Stimulated activated effector memory CD8-positive, alpha-beta T cell treated with anti-CD3 and anti-CD28 coated beads, Interleukin-12 subunit alpha, Interleukin-12 subunit beta, amount 100 ng/mL, for 72 hours (primary cell): ENCODE measurements at regions not wholly inside any gene's neighbourhood (a gene's known extent, or its start where the extent isn't known, plus 50 kb on each side); places are given as distances from the start of the nearest gene placed in this dataset.
"Not testable (repeated sequence)": the region's sequence is repeated elsewhere in the genome, so short reads cannot be mapped to it uniquely, and the experiment has no call there.

ENCODE experiments used
- ATAC-seq: fragments of 150-1000 bp; cut with Tn5 transposase; 2 replicates; pipeline ENCODE4 v1.10.0; 2021
- DNase-seq, 2 donors: peaks; one replicate each; pipeline ENCODE4 v3.0.0; 2021 to 2022; ENCODE audit warnings: low spot score in 2 of 2
- H3K27ac Mint-ChIP-seq: one replicate; pipeline ENCODE4 v1.8.0; 2022; ENCODE audit warnings: mild to moderate bottlenecking, mixed read lengths
- H3K36me3 Mint-ChIP-seq: one replicate; pipeline ENCODE4 v1.8.0; 2022; ENCODE audit warnings: mild to moderate bottlenecking, mixed read lengths
- H3K4me1 Mint-ChIP-seq: one replicate; pipeline ENCODE4 v1.8.0; 2022; ENCODE audit warnings: mixed read lengths
- H3K4me3 Mint-ChIP-seq: one replicate; pipeline ENCODE4 v1.8.0; 2022; ENCODE audit warnings: mild to moderate bottlenecking, mixed read lengths
- H3K9me3 Mint-ChIP-seq: one replicate; pipeline ENCODE4 v1.8.0; 2022; ENCODE audit warnings: mixed read lengths

- DNase-seq (no peak), ATAC-seq (no peak)
- Mint-ChIP-seq H3K27ac (no peak overlapping the region), H3K36me3 (no peaks in the 10 kb centered on the region), H3K9me3 (no peaks in the 10 kb centered on the region), H3K4me3 (no peak overlapping the region), H3K4me1 (no peaks in the 10 kb centered on the region)
Observed at GRCh38 chr2:39570614-39571013, 95.1 kb upstream of the TMEM178A start.

DNA sequence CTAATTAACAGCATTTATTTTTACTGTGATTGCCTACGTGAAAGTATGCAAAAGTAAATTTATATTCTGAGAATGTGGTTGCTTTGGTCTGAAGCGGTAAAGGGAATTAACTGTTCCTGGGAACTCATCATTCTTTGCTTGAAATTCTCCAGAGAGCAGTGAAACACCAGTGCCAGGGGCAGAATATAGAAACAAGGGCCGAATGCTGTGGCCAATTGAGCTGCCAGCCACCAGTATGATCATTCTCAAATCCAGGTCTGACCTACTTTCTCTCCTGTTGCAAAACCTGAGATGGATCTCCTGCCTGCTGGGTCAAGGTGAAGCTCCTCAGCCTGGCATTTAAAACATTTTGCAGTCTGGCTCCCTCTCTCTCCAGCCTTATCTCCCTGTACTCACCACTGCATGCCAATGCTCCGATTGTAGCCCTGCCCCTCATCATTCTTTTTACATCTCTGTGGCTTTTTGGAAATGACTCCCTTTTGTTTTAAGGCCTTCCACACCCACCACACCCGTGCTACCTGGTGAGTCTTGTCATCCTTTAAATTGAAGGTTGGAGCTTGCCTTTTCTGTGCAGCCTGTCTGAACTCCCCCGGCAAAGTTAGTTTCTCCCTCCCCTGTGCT, 94.5 kb upstream of the TMEM178A start:
- no peak for ATAC-seq
- no peak overlapping the region for H3K4me3 Mint-ChIP-seq
- no peak overlapping the region for H3K27ac Mint-ChIP-seq
- H3K9me3 Mint-ChIP-seq: no peaks in the 10 kb centered on the region
- H3K4me1 Mint-ChIP-seq: no peaks in the 10 kb centered on the region
- H3K36me3 Mint-ChIP-seq: no peaks in the 10 kb centered on the region
- DNase-seq: no peak

DNA sequence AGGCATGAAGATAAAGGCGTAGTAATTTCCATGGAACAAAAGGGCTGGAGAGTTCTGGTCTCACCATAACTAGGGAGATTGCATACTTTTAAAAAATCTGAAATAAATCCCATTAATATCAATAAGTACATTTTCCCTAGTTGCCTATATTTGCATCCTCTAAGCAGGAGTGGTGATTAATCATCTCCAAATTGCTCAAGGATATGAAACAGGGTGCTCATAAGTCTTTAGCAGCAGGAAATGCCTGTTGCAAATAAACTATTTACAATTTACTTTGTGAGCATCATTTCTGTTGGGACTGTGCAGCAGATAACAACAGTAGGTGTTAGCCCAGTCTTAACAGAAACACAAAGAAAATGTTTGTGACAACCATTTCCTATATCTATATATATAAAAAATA, 92.4 kb upstream of the TMEM178A start:
- Mint-ChIP-seq H3K27ac (no peak overlapping the region), H3K36me3 (no peaks in the 10 kb centered on the region), H3K9me3 (no peaks in the 10 kb centered on the region), H3K4me3 (no peak overlapping the region), H3K4me1 (no peaks in the 10 kb centered on the region)
- DNase-seq (no peak), ATAC-seq (no peak)

- H3K27ac Mint-ChIP-seq: no peak overlapping the region
- H3K9me3 Mint-ChIP-seq: peaks cover 5% of the 10 kb centered on the region
- H3K4me1 Mint-ChIP-seq: no peaks in the 10 kb centered on the region
- ATAC-seq (no peak), DNase-seq (no peak)
- H3K4me3 Mint-ChIP-seq: no peak overlapping the region
- no peaks in the 10 kb centered on the region for H3K36me3 Mint-ChIP-seq
Observed at GRCh38 chr2:39581866-39582265, 83.9 kb upstream of the TMEM178A start.

DNA sequence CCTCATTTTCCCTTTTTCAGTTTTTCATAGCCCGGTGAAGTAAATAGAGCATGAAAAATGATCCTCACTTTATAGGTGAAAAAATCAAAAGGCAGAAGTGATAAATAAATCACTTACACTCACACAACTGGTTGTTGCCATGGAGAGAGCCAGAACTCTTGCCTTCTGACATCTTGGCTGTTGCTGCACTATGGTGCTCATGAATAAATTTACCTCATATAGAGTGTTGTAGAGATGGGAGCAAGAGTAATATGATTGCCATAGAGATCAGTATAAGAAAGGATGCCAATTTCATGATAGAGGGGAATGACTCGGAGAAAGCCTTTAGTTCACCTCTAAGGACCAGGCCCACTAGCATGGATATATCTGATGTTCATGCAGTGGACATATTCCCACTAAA, 82.5 kb upstream of the TMEM178A start:
- DNase-seq: no peak
- H3K27ac Mint-ChIP-seq: no peak overlapping the region
- no peaks in the 10 kb centered on the region for H3K36me3 Mint-ChIP-seq
- H3K4me3 Mint-ChIP-seq: no peak overlapping the region
- H3K4me1 Mint-ChIP-seq: no peaks in the 10 kb centered on the region
- ATAC-seq: no peak
- peaks cover 5% of the 10 kb centered on the region for H3K9me3 Mint-ChIP-seq

GRCh38 chr2:39583781-39584180, 81.9 kb upstream of the TMEM178A start:
- H3K4me1 Mint-ChIP-seq: no peaks in the 10 kb centered on the region
- ATAC-seq (no peak), DNase-seq (no peak)
- peaks cover 3% of the 10 kb centered on the region for H3K9me3 Mint-ChIP-seq
- no peaks in the 10 kb centered on the region for H3K36me3 Mint-ChIP-seq
- H3K4me3 Mint-ChIP-seq: no peak overlapping the region
- no peak overlapping the region for H3K27ac Mint-ChIP-seq

GRCh38 chr2:39584283-39584965, 81.3 kb upstream of the TMEM178A start:
- DNase-seq: no peak
- H3K9me3 Mint-ChIP-seq: peaks cover 2% of the 10 kb centered on the region
- no peaks in the 10 kb centered on the region for H3K4me1 Mint-ChIP-seq
- H3K27ac Mint-ChIP-seq: no peak overlapping the region
- ATAC-seq: no peak
- no peaks in the 10 kb centered on the region for H3K36me3 Mint-ChIP-seq
- no peak overlapping the region for H3K4me3 Mint-ChIP-seq

GRCh38 chr2:39585531-39585930, 80.2 kb upstream of the TMEM178A start:
- H3K4me1 Mint-ChIP-seq, H3K36me3 Mint-ChIP-seq, H3K27ac Mint-ChIP-seq, DNase-seq, H3K9me3 Mint-ChIP-seq, ATAC-seq, H3K4me3 Mint-ChIP-seq: not testable (repeated sequence)

DNA sequence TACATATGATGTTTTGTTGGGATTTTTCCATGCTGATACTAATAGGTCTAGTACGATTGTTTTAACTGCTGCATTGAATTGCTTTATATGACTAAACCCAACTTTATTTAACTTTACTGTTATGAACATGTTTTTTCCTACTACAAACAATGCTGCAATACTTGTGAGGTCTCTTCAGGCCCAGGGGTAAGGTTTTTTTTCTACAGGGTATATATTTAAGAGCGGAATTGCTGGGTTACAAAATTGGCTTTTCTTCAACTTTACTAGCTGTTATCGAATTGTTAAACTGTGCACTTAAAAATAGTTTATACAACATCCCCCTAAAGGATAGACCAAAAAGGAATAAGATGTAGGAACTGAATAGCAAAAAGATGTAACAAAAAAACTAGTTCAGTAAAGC, 78.5 kb upstream of the TMEM178A start:
- H3K27ac Mint-ChIP-seq: no peak overlapping the region
- no peak for DNase-seq
- H3K36me3 Mint-ChIP-seq: no peaks in the 10 kb centered on the region
- ATAC-seq: no peak
- no peaks in the 10 kb centered on the region for H3K4me1 Mint-ChIP-seq
- no peaks in the 10 kb centered on the region for H3K9me3 Mint-ChIP-seq
- H3K4me3 Mint-ChIP-seq: no peak overlapping the region

DNA sequence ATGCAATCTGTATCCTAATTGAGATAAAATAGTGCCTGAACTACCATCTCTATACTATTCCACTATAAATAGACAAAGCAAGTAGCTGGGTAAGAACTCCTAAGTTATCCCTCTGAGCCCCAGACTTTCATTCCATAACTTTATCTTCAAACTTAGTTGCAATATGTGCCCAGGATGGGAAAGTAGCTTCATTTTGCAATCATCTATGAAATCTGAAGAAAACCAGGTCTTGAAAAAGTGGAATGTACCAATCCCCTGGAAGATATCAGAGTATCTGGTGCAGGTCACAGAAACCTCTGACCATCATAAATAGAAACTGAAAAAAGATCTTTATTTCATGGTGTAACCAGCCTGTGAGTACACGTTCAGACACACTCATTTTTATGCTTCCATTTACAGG, 78.1 kb upstream of the TMEM178A start:
- DNase-seq (no peak), ATAC-seq (no peak)
- Mint-ChIP-seq H3K4me3 (no peak overlapping the region), H3K27ac (no peak overlapping the region), H3K36me3 (no peaks in the 10 kb centered on the region), H3K4me1 (no peaks in the 10 kb centered on the region), H3K9me3 (no peaks in the 10 kb centered on the region)

GRCh38 chr2:39593439-39594393, 72.0 kb upstream of the TMEM178A start:
- ATAC-seq (peak; percentile 55), DNase-seq (no peak)
- no peaks in the 10 kb centered on the region for H3K4me1 Mint-ChIP-seq
- no peaks in the 10 kb centered on the region for H3K9me3 Mint-ChIP-seq
- H3K4me3 Mint-ChIP-seq: no peak overlapping the region
- no peaks in the 10 kb centered on the region for H3K36me3 Mint-ChIP-seq
- no peak overlapping the region for H3K27ac Mint-ChIP-seq

GRCh38 chr2:39595116-39595515, 70.6 kb upstream of the TMEM178A start:
- ATAC-seq: no peak
- Mint-ChIP-seq H3K9me3 (no peaks in the 10 kb centered on the region), H3K4me3 (no peak overlapping the region), H3K36me3 (no peaks in the 10 kb centered on the region), H3K27ac (no peak overlapping the region), H3K4me1 (no peaks in the 10 kb centered on the region)
- DNase-seq: no peak

- no peak for ATAC-seq
- Mint-ChIP-seq H3K36me3 (no peaks in the 10 kb centered on the region), H3K4me1 (no peaks in the 10 kb centered on the region), H3K4me3 (no peak overlapping the region), H3K9me3 (no peaks in the 10 kb centered on the region), H3K27ac (no peak overlapping the region)
- no peak for DNase-seq
Observed at GRCh38 chr2:39597314-39597713, 68.4 kb upstream of the TMEM178A start.

DNA sequence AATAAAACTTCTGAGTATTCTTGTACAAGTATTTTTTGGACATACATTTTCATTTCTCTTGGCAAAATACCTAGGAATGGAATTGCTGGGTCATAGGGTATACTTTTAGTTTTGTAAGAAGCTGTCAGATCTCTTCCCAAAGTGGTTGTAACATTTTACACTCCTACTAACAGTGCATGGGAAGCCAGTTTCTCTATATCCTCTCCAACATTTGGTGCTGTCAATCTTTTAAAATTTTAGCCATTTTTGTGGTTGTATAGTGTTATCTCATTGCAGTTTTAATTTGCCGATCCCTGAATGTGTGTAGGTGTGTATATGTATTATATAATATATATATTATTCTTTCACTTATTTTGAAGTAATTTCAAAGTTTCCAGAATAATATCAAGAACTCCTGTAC, 63.1 kb upstream of the TMEM178A start:
- Mint-ChIP-seq H3K36me3 (no peaks in the 10 kb centered on the region), H3K27ac (no peak overlapping the region), H3K9me3 (no peaks in the 10 kb centered on the region), H3K4me3 (no peak overlapping the region), H3K4me1 (no peaks in the 10 kb centered on the region)
- no peak for DNase-seq
- no peak for ATAC-seq

DNA sequence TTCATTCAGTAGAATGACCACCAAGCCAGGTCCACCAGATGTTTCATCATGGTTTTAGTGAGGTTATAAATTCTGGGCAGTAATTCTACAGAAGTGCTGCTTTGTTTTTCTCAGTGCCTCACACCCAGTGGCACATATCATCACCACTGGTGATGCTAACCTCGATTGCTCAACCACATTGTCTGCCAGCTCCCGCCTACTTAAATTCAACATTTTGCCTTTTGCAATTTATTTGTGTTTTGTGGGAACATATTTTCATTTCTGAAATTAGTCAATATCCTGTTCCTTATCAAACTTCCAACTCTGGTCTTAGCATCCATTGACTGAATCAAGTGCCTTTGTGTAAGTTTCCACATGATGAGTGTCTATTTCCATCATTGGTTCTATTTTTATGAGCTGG, 62.3 kb upstream of the TMEM178A start:
- Mint-ChIP-seq H3K36me3 (no peaks in the 10 kb centered on the region), H3K27ac (no peak overlapping the region), H3K9me3 (no peaks in the 10 kb centered on the region), H3K4me3 (no peak overlapping the region), H3K4me1 (no peaks in the 10 kb centered on the region)
- DNase-seq: no peak
- no peak for ATAC-seq

DNA sequence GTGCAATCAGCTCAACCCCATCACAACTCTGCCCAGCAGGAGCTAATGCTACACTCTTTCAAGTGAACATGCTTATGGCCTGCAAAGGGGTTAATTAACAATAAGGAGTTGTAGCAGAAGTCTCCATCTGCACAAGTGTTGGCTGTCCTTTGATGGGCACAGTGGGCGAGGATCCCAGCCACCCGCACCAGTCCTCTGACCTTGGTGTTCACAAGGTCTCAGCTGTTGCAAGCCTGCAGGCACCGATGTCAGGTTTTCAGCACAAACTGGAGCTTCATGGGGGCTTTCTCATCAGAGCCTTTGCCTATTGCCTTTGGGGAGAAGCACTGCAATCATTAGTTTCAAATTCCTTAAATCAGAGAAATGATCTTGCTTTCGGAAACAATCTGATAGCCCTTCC, 60.9 kb upstream of the TMEM178A start:
- no peaks in the 10 kb centered on the region for H3K36me3 Mint-ChIP-seq
- no peak for ATAC-seq

More for the DNA sequence above, 60.9 kb upstream of the TMEM178A start:
- no peaks in the 10 kb centered on the region for H3K4me1 Mint-ChIP-seq
- no peak overlapping the region for H3K27ac Mint-ChIP-seq
- no peaks in the 10 kb centered on the region for H3K9me3 Mint-ChIP-seq
- no peak for DNase-seq
- H3K4me3 Mint-ChIP-seq: no peak overlapping the region
